Esophagus muscularis mucosa (tissue), 3 donors: ENCODE measurements at regions not wholly inside any gene's neighbourhood (a gene's known extent, or its start where the extent isn't known, plus 50 kb on each side); places are given as distances from the start of the nearest gene placed in this dataset.

ENCODE experiments used
- CTCF ChIP-seq, 3 experiments: fragments of 200-600 bp in 2 of 3; fragments of 450-650 bp in 1 of 3; sonication (generic) in 2 of 3; IDR thresholded peaks; one replicate each; pipeline ENCODE4 v1.5.1; 2017 to 2019; ENCODE audit warnings: antibody characterized with exemption in 3 of 3, mild to moderate bottlenecking in 2 of 3, moderate library complexity in 1 of 3
- POLR2A ChIP-seq: fragments of 450-650 bp; IDR thresholded peaks from one replicate; pipeline ENCODE4 v1.6.1; 2017; ENCODE audit warnings: antibody characterized with exemption, moderate library complexity, mild to moderate bottlenecking, low read depth

DNA sequence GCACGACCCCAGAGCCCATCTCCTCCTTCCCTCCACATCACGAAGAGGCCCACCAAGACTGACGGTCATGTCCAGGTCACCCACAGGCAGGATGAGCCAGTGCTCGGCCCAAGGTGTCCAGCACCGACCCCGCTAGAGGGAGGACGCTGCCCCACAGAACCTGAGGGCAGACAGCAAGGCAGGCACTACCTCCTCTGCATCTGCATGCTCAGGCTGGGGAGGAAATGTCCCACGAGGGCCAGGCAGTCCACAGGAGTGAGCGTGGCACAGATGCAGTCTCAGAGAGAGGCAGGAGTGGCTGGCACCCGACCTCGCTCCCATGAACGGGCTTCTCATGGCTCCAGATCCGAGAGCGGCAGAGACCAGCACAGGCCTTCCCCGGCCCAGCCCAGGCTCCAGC, 133.2 kb downstream of the TUBA3C start:
- no peak for TF ChIP-seq POLR2A
- TF ChIP-seq CTCF (IDR thresholded peaks at IDR 0.05) = no peak
